HuH-7 (cell line): ENCODE measurements at regions not wholly inside any gene's neighbourhood (a gene's known extent, or its start where the extent isn't known, plus 50 kb on each side); places are given as distances from the start of the nearest gene placed in this dataset.

Source experiments
- DNase-seq: peaks from one replicate; pipeline ENCODE4 v3.0.0; 2011; ENCODE audit warnings: low spot score

DNA sequence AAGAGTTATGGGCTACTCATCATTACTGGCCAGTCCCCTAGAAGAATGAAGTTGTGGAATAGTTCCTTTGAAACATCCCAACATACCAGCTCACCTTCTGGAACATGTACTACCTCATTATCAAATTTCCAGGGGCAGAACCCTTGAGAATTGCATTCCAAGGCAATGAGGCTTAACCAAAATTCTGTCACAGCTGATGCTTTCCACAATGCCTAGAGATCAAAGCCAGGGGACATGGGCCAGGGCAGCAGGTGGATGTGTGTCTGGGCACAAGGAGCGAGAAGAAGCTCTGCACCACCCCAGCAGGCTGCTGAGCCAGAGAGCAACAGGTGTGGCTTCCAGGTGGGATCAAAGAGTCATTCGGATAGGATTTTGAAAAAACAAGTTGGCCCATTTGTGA lies 362.1 kb downstream of the EFNB2 start:
- no peak for DNase-seq

DNA sequence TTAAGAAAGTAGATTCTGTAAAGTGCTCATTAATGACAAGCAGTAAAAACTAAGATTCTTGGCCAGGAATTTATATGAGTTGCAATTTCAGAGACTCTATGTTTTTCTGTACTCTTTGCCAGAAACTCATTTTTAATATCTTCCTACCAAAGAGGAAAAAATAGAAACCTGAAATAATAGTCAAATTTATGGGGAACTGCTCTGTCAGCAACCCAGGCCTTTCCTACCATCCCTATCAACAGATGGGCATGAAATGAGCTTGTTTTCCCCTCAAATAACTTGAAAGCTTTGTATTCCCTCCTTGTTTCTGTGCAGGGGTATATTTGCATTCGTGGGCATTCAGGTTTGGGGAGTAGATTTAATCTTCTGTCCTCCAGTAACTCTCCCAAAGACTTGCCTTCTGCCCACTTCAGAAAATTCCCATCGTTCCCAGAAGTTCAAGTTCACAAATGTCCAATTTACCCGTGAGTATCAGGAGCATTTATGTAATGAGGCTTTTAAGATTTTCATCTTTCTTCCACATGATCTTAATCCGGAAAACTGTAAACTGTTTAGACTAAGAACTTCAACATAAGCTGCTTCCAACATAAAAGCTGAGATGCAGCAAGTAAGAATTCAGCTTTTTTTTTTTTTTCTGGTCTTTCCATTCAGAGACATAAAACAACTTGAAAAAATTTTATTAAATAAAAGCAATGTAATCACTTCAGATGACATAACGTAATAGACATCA lies 363.1 kb downstream of the EFNB2 start:
- DNase-seq, result no peak

DNA sequence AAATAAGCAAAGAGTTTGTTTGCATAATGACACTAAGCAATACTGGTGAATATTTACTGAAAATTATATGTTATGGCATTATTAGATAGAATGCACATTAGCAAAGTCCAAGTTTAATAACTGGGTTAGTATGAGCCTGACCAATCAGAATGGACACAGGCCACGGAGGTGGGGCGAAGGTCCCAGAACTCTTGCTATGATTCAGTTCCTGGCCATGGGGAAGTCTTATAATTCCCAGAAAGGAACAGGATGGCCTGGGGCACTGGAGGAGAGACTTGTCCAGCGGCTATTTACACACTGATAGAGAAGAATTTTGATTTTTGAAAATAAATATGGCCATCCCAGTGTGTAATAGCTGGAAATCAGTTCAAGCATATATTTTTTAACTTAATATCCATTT lies 372.0 kb downstream of the EFNB2 start:
- DNase-seq, result no peak

GRCh38 chr13:106161146-106161545 lies 374.3 kb downstream of the EFNB2 start:
- DNase-seq, result no peak

DNA sequence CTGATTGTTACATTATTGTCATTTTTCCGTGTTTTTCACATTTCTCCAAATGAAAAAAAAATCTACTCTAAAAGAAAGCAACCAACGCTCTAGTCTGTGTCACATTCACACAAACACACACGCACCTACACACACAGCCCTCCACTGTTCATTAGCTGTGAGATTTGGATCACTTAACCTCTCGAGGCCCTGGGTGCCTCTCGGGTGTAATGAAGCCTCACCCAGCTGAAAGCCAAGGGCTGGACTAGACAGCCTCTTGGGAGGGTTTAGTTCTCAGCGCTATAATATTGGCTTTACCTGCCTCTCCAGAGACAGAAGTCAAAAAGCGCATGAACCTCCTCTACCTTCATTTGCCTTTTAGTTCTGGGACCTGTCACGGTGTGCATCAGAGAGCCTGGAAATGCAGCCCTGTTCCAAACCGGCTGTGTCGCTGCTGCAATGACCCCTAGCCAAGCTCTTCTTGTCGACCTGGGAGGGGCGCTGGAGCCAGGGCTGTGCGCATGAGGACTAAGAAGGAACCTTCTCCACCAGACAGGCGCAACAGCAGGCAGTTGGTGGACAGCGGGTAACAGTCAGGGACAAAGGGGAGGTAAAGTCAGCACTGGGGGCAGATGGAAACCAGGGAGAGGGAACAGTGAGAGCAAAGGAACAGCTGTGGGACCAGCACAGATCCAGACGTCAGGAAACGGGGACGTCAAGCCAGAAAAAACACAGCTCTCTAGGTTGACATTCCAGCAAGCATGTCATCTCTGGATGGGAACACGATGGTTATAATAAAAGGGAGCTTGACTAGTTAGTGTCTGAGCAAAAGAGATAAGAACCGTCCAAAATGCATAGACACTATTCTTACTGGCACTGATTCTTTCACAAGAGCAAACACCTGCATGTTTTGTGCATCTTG lies 375.9 kb downstream of the EFNB2 start:
- DNase-seq, result no peak

DNA sequence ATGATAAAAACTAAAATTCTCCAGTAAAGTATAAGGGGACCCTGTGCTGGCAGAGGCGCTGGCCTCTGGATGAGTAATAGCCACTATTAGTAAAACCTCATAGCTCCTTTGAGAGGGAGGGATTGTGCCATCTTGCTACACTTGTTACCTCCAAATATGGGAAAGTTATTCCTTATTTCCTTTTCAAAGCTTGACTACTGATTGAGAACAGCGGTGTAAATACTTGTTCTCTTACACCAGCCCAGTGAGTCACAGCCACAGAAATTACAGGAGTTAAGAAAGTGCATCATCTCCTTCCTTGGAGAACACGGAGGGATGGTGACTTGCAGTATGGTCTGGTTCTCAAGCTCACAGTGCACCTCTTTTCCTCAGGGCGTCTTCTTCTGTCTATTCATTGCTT lies 379.0 kb downstream of the EFNB2 start:
- DNase-seq, result no peak

- no peak for DNase-seq
Measured at GRCh38 chr13:106155411-106155810, 380.1 kb downstream of the EFNB2 start.

DNA sequence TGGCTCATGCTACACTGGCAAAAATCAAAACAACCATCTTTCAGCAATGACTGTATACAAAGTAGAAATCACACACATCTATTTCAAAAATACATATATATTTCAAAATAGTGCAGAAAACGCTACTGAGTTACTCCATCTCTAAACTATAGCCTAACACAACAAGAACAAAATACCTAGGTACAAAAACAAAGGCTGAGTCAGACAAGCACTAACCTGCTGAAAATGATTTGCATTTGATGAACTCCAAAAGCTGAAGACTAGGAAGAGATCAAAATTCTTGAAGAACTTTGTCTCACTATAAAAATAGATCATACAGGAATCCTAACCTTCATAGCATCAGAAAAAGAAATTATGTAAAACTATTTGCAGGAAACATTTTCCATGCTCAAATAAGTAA lies 381.6 kb downstream of the EFNB2 start:
- DNase-seq, result no peak

DNA sequence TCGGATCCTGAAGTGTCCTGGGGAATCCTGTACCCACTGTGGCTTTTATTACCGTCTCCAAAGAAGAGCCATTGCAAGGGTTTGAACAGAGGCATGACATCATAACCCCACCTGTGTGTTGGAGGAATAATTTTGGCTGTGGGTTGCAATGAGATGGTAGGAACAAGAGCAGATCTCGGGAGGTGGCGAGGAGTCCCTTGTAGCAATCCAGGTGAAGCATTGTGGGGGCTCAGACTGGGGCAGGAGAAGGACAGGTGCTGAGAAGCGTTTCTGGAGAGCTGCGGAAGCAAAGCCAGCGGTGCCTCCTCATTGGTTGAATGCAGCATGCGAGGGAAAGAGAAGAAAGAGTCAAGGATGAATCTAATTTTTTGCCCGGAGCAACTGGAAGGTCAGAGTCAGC lies 382.4 kb downstream of the EFNB2 start:
- DNase-seq, result no peak

GRCh38 chr13:106152047-106152446 lies 383.4 kb downstream of the EFNB2 start:
- no peak for DNase-seq

GRCh38 chr13:106151056-106151699 lies 384.3 kb downstream of the EFNB2 start:
- DNase-seq, result no peak

GRCh38 chr13:106145997-106146864 lies 389.2 kb downstream of the EFNB2 start:
- DNase-seq, result no peak

DNA sequence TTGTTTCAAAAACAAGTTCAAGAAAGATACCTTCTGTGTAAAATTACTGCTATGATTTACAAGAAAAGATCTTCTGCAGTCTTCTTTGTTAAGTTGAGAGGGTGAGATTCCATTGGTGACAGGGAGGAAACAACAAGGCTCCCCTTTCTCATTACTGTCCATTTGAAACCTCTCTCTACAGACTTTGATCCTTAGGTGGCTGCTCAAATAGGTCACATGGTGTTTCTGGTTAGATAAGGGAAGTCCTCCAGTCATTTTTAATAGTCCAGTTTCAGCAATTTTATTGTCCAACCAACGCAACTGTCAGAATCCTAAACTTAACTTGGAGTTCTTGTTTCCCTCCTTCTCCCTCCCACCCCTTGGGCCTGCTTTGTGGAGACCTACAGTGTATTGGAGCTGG lies 390.4 kb downstream of the EFNB2 start:
- DNase-seq, result no peak

DNA sequence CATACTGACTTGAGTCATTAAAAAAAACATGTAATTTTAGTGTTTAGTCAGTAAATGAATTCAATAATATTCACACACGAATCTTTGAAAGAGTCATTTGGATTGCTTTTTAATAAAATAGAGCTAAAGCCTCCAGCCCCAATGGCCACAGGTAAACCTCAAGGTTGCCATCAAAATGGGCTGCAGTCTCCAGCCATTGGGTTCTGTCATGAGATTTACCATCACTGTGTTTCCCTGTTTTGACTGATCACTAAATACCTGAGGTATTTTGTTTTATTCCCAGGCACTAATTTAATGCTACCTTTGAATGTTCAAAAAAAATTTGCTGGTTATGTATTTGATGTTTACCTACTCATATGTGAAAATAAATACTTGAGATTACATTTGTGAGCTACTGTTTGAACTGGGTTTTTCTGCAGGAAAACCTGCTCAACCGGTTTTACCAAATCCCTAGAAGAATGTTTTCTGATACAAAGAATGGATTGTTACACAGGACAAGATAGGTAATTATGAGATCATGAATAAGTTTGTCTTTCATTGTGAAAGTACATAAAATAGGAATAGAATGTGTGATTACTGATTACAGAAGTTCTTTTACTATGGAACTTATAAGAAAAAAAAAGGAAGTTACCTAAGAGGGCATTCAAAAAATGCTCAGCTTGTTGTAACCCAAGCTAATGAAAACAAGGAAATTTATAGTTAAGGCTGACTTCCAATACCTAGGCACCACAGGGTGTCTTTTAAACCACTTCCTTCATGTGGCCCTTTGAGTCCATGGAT lies 391.3 kb downstream of the EFNB2 start:
- DNase-seq, result no peak

DNA sequence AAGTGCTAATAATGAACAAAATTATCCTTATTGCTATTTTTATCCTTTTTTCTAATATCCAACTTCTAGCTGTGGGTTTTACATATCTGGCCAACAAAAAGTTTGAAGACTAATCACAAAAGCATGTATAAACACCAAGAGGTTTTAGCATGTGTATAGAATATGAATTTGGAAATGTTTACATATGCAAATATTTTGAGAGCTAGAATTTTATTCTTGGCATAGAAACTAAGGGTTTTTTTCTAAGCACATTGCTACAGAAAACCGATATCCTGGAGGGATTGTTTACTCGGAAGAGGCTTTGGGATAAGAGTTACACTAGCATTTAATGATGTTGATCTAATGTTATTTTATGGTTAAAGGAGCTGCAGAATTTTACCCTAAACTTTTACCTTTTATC lies 392.1 kb downstream of the EFNB2 start:
- no peak for DNase-seq

GRCh38 chr13:106140476-106140875 lies 395.0 kb downstream of the EFNB2 start:
- DNase-seq, result no peak

DNA sequence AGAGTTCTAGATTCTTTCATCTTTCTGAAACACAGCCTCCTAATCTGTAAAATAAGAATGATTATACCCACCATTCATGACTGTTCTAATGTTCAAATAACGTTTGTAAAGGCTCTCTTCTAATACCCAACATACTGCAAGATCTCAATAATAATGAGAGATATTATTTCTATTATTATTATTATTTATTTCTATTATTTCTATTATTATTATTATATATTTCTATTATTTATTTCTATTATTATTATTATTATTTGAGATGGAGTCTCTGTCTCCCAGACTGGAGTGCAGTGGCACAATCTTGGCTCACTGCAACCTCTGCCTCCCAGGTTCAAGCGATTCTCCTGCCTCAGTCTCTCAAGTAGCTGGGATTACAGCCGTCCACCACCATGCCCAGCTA lies 395.5 kb downstream of the EFNB2 start:
- DNase-seq, result no peak

DNA sequence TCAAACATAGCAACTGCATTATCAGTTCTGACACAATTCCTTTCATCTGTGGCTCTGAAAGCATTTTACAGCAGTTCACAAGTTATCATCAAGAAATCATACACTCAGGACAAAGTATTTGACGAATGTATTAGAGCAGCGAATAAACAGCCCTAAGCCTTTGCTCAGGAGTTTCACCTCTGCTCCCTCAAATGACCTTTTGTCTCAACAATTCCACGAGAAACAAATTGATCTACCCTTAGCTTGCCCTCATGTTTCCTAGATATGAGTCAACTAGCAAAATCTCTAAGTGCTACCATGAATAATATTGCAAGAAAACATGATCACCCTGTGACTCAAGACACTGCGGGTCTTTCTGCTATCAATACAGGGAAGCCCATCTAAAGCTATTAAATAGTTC lies 396.1 kb downstream of the EFNB2 start:
- no peak for DNase-seq

GRCh38 chr13:106138620-106139019 lies 396.8 kb downstream of the EFNB2 start:
- DNase-seq, result no peak

- DNase-seq, result no peak
Measured at GRCh38 chr13:106133025-106133424, 402.4 kb downstream of the EFNB2 start.

GRCh38 chr13:106132216-106132615 lies 403.2 kb downstream of the EFNB2 start:
- no peak for DNase-seq
